ENCODE measurements at regions not wholly inside any gene's neighbourhood (a gene's known extent, or its start where the extent isn't known, plus 50 kb on each side); places are given as distances from the start of the nearest gene placed in this dataset.

GRCh38 chr18:66735933-66736332, 132.0 kb upstream of the CDH19 start:
- no peak for DNase-seq (ENCODE audit: low spot score)

GRCh38 chr18:66734451-66734850, 130.6 kb upstream of the CDH19 start:
- no peak for DNase-seq (ENCODE audit: low spot score)

GRCh38 chr18:66731890-66732289, 128.0 kb upstream of the CDH19 start:
- no peak for DNase-seq (ENCODE audit: low spot score)

GRCh38 chr18:66729442-66730239, 125.8 kb upstream of the CDH19 start:
- DNase-seq (ENCODE audit: low spot score) = no peak

GRCh38 chr18:66728951-66729350, 125.1 kb upstream of the CDH19 start:
- DNase-seq (ENCODE audit: low spot score) = no peak

GRCh38 chr18:66727991-66728390, 124.1 kb upstream of the CDH19 start:
- DNase-seq (ENCODE audit: low spot score) = no peak

GRCh38 chr18:66724664-66725356, 120.9 kb upstream of the CDH19 start:
- DNase-seq (ENCODE audit: low spot score) = no peak

GRCh38 chr18:66722671-66723070, 118.8 kb upstream of the CDH19 start:
- DNase-seq (ENCODE audit: low spot score) = no peak

GRCh38 chr18:66708646-66709045, 104.8 kb upstream of the CDH19 start:
- DNase-seq (ENCODE audit: low spot score) = no peak

- DNase-seq (ENCODE audit: low spot score) = no peak
Observed at GRCh38 chr18:66707473-66707872, 103.6 kb upstream of the CDH19 start.

GRCh38 chr18:66695281-66695680, 91.4 kb upstream of the CDH19 start:
- no peak for DNase-seq (ENCODE audit: low spot score)

GRCh38 chr18:66694852-66695251, 91.0 kb upstream of the CDH19 start:
- no peak for DNase-seq (ENCODE audit: low spot score)

- no peak for DNase-seq (ENCODE audit: low spot score)
Observed at GRCh38 chr18:66687635-66688034, 83.7 kb upstream of the CDH19 start.

- DNase-seq (ENCODE audit: low spot score) = no peak
Observed at GRCh38 chr18:66682855-66683322, 79.0 kb upstream of the CDH19 start.

- no peak for DNase-seq (ENCODE audit: low spot score)
Observed at GRCh38 chr18:66676699-66677098, 72.8 kb upstream of the CDH19 start.

GRCh38 chr18:66674286-66674685, 70.4 kb upstream of the CDH19 start:
- DNase-seq (ENCODE audit: low spot score) = no peak

- no peak for DNase-seq (ENCODE audit: low spot score)
Observed at GRCh38 chr18:66668706-66669105, 64.8 kb upstream of the CDH19 start.

- no peak for DNase-seq (ENCODE audit: low spot score)
Observed at GRCh38 chr18:66662632-66663031, 58.7 kb upstream of the CDH19 start.

GRCh38 chr18:66655407-66655806, 51.5 kb upstream of the CDH19 start:
- no peak for DNase-seq (ENCODE audit: low spot score)
